Breast epithelium (tissue), 4 donors: ENCODE measurements at regions not wholly inside any gene's neighbourhood (a gene's known extent, or its start where the extent isn't known, plus 50 kb on each side); places are given as distances from the start of the nearest gene placed in this dataset.

Experiments
- DNase-seq, 2 donors: peaks; one replicate each; pipeline ENCODE4 v3.0.0-alpha.2; 2019; ENCODE audit warnings: low spot score in 2 of 2
- H3K27ac ChIP-seq, 2 donors: fragments of 200-600 bp; sonication (generic) in 1 of 2; one replicate each; pipeline ENCODE4 v1.5.1; 2016 to 2019; ENCODE audit warnings: mild to moderate bottlenecking in 1 of 2
- H3K27me3 ChIP-seq, 2 donors: fragments of 200-600 bp; sonication (generic) in 1 of 2; one replicate each; pipeline versions ENCODE4 v1.5.1 to v1.6.0; 2017 to 2019; ENCODE audit warnings: control low read depth in 1 of 2, mild to moderate bottlenecking in 1 of 2
- H3K36me3 ChIP-seq: fragments of 200-600 bp; one replicate; pipeline ENCODE4 v1.5.1; 2019
- H3K4me1 ChIP-seq, 2 donors: fragments of 200-600 bp; sonication (generic); one replicate each; pipeline ENCODE4 v1.5.1; 2016 to 2019; ENCODE audit warnings: control low read depth in 1 of 2
- H3K4me3 ChIP-seq, 3 donors: fragments of 200-600 bp; sonication (generic); 1 replicate in 2 of 3; 2 replicates in 1 of 3; pipeline ENCODE4 v1.5.1; 2016 to 2019; ENCODE audit warnings: mild to moderate bottlenecking in 3 of 3, moderate library complexity in 2 of 3
- H3K9me3 ChIP-seq, 2 donors: fragments of 200-600 bp; sonication (generic) in 1 of 2; one replicate each; pipeline ENCODE4 v1.5.1; 2016 to 2019; ENCODE audit warnings: control low read depth in 1 of 2
- CTCF ChIP-seq, 3 donors: fragments of 450-650 bp; IDR thresholded peaks; one replicate each; pipeline ENCODE4 v1.5.1; 2016 to 2017; ENCODE audit warnings: antibody characterized with exemption in 3 of 3, mild to moderate bottlenecking in 3 of 3, moderate library complexity in 3 of 3
- POLR2A ChIP-seq: fragments of 450-650 bp; IDR thresholded peaks from one replicate; pipeline ENCODE4 v1.6.1; 2016; ENCODE audit warnings: antibody characterized with exemption, mild to moderate bottlenecking, moderate library complexity
- POLR2AphosphoS5 ChIP-seq, 3 donors: sonication (generic); formaldehyde crosslinking; IDR thresholded peaks; one replicate each; pipeline ENCODE4 v1.6.1; 2017; ENCODE audit warnings: antibody characterized with exemption in 3 of 3
- intact Hi-C: fragments of 100-400 bp; cut with DNase I; formaldehyde crosslinking; loops from one replicate; pipeline ENCODE4 v1.15.1; 2023; ENCODE audit warnings: low total_unique reads

GRCh38 chr6:54689620-54690019 is 157.0 kb upstream of the FAM83B start:
- TF ChIP-seq POLR2AphosphoS5 (IDR thresholded peaks at IDR 0.05) (no peak), POLR2A (no peak), CTCF (IDR thresholded peaks at IDR 0.05) (no peak)
- no peak overlapping the region for H3K4me3 ChIP-seq
- DNase-seq = no peak
- intact Hi-C loops = no loop called here
- H3K27me3 ChIP-seq = no peaks in the 10 kb centered on the region
- H3K36me3 ChIP-seq = no peaks in the 10 kb centered on the region
- H3K9me3 ChIP-seq = no peaks in the 10 kb centered on the region
- no peak overlapping the region for H3K27ac ChIP-seq
- H3K4me1 ChIP-seq = no peaks in the 10 kb centered on the region

GRCh38 chr6:54690596-54690995 is 156.0 kb upstream of the FAM83B start:
- Histone ChIP-seq H3K9me3 (no peaks in the 10 kb centered on the region), H3K27ac (no peak overlapping the region), H3K27me3 (no peaks in the 10 kb centered on the region), H3K4me1 (no peaks in the 10 kb centered on the region), H3K36me3 (no peaks in the 10 kb centered on the region), H3K4me3 (no peak overlapping the region)
- intact Hi-C loops = no loop called here
- TF ChIP-seq POLR2AphosphoS5 (IDR thresholded peaks at IDR 0.05) (no peak), POLR2A (no peak), CTCF (IDR thresholded peaks at IDR 0.05) (no peak)
- no peak for DNase-seq

GRCh38 chr6:54694928-54695532 is 151.5 kb upstream of the FAM83B start:
- intact Hi-C loops = no loop called here
- TF ChIP-seq POLR2A (no peak), CTCF (IDR thresholded peaks at IDR 0.05) (no peak), POLR2AphosphoS5 (IDR thresholded peaks at IDR 0.05) (no peak)
- no peaks in the 10 kb centered on the region for H3K36me3 ChIP-seq
- no peaks in the 10 kb centered on the region for H3K27me3 ChIP-seq
- no peak overlapping the region for H3K27ac ChIP-seq
- no peak overlapping the region for H3K4me3 ChIP-seq
- H3K4me1 ChIP-seq = no peaks in the 10 kb centered on the region
- no peak for DNase-seq
- no peaks in the 10 kb centered on the region for H3K9me3 ChIP-seq

- no peak for DNase-seq
- H3K27me3 ChIP-seq = no peaks in the 10 kb centered on the region
- TF ChIP-seq POLR2AphosphoS5 (IDR thresholded peaks at IDR 0.05) = no peak
- TF ChIP-seq CTCF (IDR thresholded peaks at IDR 0.05) = no peak
- TF ChIP-seq POLR2A = no peak
- H3K4me1 ChIP-seq = no peaks in the 10 kb centered on the region
- H3K36me3 ChIP-seq = no peaks in the 10 kb centered on the region
- intact Hi-C loops = no loop called here
- H3K9me3 ChIP-seq = no peaks in the 10 kb centered on the region
- no peak overlapping the region for H3K27ac ChIP-seq
- H3K4me3 ChIP-seq = no peak overlapping the region
Measured at GRCh38 chr6:54695815-54696214, 150.8 kb upstream of the FAM83B start.

GRCh38 chr6:54697424-54697823 is 149.1 kb upstream of the FAM83B start:
- no peaks in the 10 kb centered on the region for H3K27me3 ChIP-seq
- H3K9me3 ChIP-seq = no peaks in the 10 kb centered on the region
- no peak overlapping the region for H3K27ac ChIP-seq
- no peaks in the 10 kb centered on the region for H3K36me3 ChIP-seq
- no peak for DNase-seq
- intact Hi-C loops = no loop called here
- H3K4me1 ChIP-seq = no peaks in the 10 kb centered on the region
- TF ChIP-seq CTCF (IDR thresholded peaks at IDR 0.05) (peak in 1 of 3 donors; percentile 9), POLR2A (no peak), POLR2AphosphoS5 (IDR thresholded peaks at IDR 0.05) (no peak)
- H3K4me3 ChIP-seq = no peak overlapping the region
